Adrenal gland (tissue), 5 donors: ENCODE measurements at regions not wholly inside any gene's neighbourhood (a gene's known extent, or its start where the extent isn't known, plus 50 kb on each side); places are given as distances from the start of the nearest gene placed in this dataset.

ENCODE experiments used
- POLR2A ChIP-seq, 2 donors: fragments of 450-650 bp; IDR thresholded peaks; one replicate each; pipeline ENCODE4 v1.6.1; 2017; ENCODE audit warnings: antibody characterized with exemption in 2 of 2, mild to moderate bottlenecking in 2 of 2, moderate library complexity in 1 of 2
- TF ChIP-seq, protein P1 (sequence below), 6 experiments: fragments of 450-650 bp in 4 of 6; fragments of 200-600 bp in 2 of 6; sonication (generic) in 1 of 6; IDR thresholded peaks; 1 replicate in 5 of 6; 2 replicates in 1 of 6; pipeline versions ENCODE4 v1.5.1 to v1.8.0; 2016 to 2021; ENCODE audit warnings: antibody characterized with exemption in 6 of 6, mild to moderate bottlenecking in 2 of 6, moderate library complexity in 1 of 6
- donor health status: DM: no; HTN: no; CAD: no.

GRCh38 chr2:177053038-177053437, 159.6 kb upstream of the HNRNPA3 start:
- TF ChIP-seq, protein P1, sequence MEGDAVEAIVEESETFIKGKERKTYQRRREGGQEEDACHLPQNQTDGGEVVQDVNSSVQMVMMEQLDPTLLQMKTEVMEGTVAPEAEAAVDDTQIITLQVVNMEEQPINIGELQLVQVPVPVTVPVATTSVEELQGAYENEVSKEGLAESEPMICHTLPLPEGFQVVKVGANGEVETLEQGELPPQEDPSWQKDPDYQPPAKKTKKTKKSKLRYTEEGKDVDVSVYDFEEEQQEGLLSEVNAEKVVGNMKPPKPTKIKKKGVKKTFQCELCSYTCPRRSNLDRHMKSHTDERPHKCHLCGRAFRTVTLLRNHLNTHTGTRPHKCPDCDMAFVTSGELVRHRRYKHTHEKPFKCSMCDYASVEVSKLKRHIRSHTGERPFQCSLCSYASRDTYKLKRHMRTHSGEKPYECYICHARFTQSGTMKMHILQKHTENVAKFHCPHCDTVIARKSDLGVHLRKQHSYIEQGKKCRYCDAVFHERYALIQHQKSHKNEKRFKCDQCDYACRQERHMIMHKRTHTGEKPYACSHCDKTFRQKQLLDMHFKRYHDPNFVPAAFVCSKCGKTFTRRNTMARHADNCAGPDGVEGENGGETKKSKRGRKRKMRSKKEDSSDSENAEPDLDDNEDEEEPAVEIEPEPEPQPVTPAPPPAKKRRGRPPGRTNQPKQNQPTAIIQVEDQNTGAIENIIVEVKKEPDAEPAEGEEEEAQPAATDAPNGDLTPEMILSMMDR (IDR thresholded peaks at IDR 0.05), result no peak
- TF ChIP-seq POLR2A (IDR thresholded peaks at IDR 0.05), result no peak
